ENCODE measurements at regions not wholly inside any gene's neighbourhood (a gene's known extent, or its start where the extent isn't known, plus 50 kb on each side); places are given as distances from the start of the nearest gene placed in this dataset.

- no peak for DNase-seq
Observed at GRCh38 chrX:4484266-4484665, 770.8 kb upstream of the PRKX start.

GRCh38 chrX:4451591-4451990, 738.1 kb upstream of the PRKX start:
- DNase-seq: no peak

- no peak for DNase-seq
Observed at GRCh38 chrX:4450177-4450576, 736.7 kb upstream of the PRKX start.

- no peak for DNase-seq
Observed at GRCh38 chrX:4435905-4436304, 722.5 kb upstream of the PRKX start.

- DNase-seq: no peak
Observed at GRCh38 chrX:4397471-4397870, 684.0 kb upstream of the PRKX start.

- DNase-seq: no peak
Observed at GRCh38 chrX:4382273-4382672, 668.8 kb upstream of the PRKX start.

GRCh38 chrX:4380710-4381109, 667.3 kb upstream of the PRKX start:
- DNase-seq: no peak

GRCh38 chrX:4379071-4379470, 665.6 kb upstream of the PRKX start:
- DNase-seq: no peak

GRCh38 chrX:4373791-4374190, 660.3 kb upstream of the PRKX start:
- DNase-seq: no peak

- DNase-seq: no peak
Observed at GRCh38 chrX:4358577-4358976, 645.1 kb upstream of the PRKX start.

GRCh38 chrX:4322916-4323315, 609.5 kb upstream of the PRKX start:
- DNase-seq: no peak

GRCh38 chrX:4320436-4320947, 607.0 kb upstream of the PRKX start:
- no peak for DNase-seq

GRCh38 chrX:4315891-4316290, 602.4 kb upstream of the PRKX start:
- no peak for DNase-seq

- no peak for DNase-seq
Observed at GRCh38 chrX:4314586-4314985, 601.1 kb upstream of the PRKX start.

GRCh38 chrX:4277122-4277521, 563.7 kb upstream of the PRKX start:
- DNase-seq: no peak

GRCh38 chrX:4268676-4269075, 555.2 kb upstream of the PRKX start:
- no peak for DNase-seq

GRCh38 chrX:4265036-4265435, 551.6 kb upstream of the PRKX start:
- no peak for DNase-seq

- peak; percentile 0 for DNase-seq
Observed at GRCh38 chrX:4263030-4263803, 549.8 kb upstream of the PRKX start.

GRCh38 chrX:4253092-4253491, 539.6 kb upstream of the PRKX start:
- DNase-seq: no peak

- DNase-seq: no peak
Observed at GRCh38 chrX:4249401-4249800, 536.0 kb upstream of the PRKX start.

- no peak for DNase-seq
Observed at GRCh38 chrX:4243759-4244158, 530.3 kb upstream of the PRKX start.

GRCh38 chrX:4240541-4241194, 527.2 kb upstream of the PRKX start:
- no peak for DNase-seq

GRCh38 chrX:4239650-4240540, 526.4 kb upstream of the PRKX start:
- no peak for DNase-seq
